Common myeloid progenitor, CD34-positive (primary cell): ENCODE measurements at regions not wholly inside any gene's neighbourhood (a gene's known extent, or its start where the extent isn't known, plus 50 kb on each side); places are given as distances from the start of the nearest gene placed in this dataset.

Source experiments
- CTCF ChIA-PET: fragments of 350-600 bp; sonication (Branson Sonifier 250); formaldehyde crosslinking; loops from one replicate; lab custom pipeline; 2021; ENCODE audit warnings: antibody characterized with exemption; lab: Charles Lee
- POLR2A ChIA-PET: fragments of 350-600 bp; sonication (Branson Sonifier 250); formaldehyde crosslinking; loops from one replicate; lab custom pipeline; 2021; ENCODE audit warnings: antibody characterized with exemption; lab: Charles Lee
- DNase-seq, 3 donors: peaks; one replicate each; pipeline versions ENCODE4 v3.0.0 to v3.0.0-alpha.2; 2013
- H3K27ac ChIP-seq, 2 experiments: 1 replicate in 1 of 2; 2 replicates in 1 of 2; pipeline ENCODE4 v1.7.0; 2013; ENCODE audit warnings: inconsistent platforms in 2 of 2, low read length in 2 of 2, mild to moderate bottlenecking in 2 of 2, low read depth in 1 of 2, moderate library complexity in 1 of 2; ENCODE audit not compliant: severe bottlenecking in 2 of 2, insufficient read depth in 1 of 2, poor library complexity in 1 of 2
- H3K27me3 ChIP-seq, 5 experiments: replicated peaks in 2 of 5; 1 replicate in 3 of 5; 2 replicates in 2 of 5; pipeline versions ENCODE4 v1.6.1 to v1.7.0; 2013; ENCODE audit warnings: low read length in 4 of 5, mild to moderate bottlenecking in 2 of 5, moderate library complexity in 2 of 5, inconsistent platforms in 1 of 5; ENCODE audit not compliant: insufficient read depth in 5 of 5, control insufficient read depth in 4 of 5
- H3K36me3 ChIP-seq, 4 experiments: 1 replicate in 2 of 4; 2 replicates in 2 of 4; pipeline versions ENCODE4 v1.6.1 to v1.7.0; 2013; ENCODE audit warnings: low read length in 3 of 4, control low read depth in 1 of 4, mild to moderate bottlenecking in 1 of 4; ENCODE audit not compliant: control insufficient read depth in 4 of 4, insufficient read depth in 4 of 4
- H3K4me1 ChIP-seq, 4 experiments: 1 replicate in 3 of 4; 2 replicates in 1 of 4; pipeline versions ENCODE4 v1.6.1 to v1.7.1; 2013; ENCODE audit warnings: low read length in 3 of 4, mild to moderate bottlenecking in 3 of 4, control low read depth in 1 of 4, inconsistent platforms in 1 of 4, moderate library complexity in 1 of 4; ENCODE audit not compliant: control insufficient read depth in 4 of 4, insufficient read depth in 4 of 4; ENCODE audit errors: control extremely low read depth in 1 of 4
- H3K4me3 ChIP-seq, 7 experiments: 1 replicate in 4 of 7; 2 replicates in 3 of 7; pipeline versions ENCODE4 v1.5.1 to v1.7.0; 2013; ENCODE audit warnings: mild to moderate bottlenecking in 7 of 7, low read length in 6 of 7, moderate library complexity in 6 of 7, inconsistent platforms in 2 of 7, low read depth in 2 of 7, control low read depth in 1 of 7; ENCODE audit not compliant: insufficient read depth in 4 of 7, control insufficient read depth in 1 of 7; ENCODE audit errors: extremely low read depth in 1 of 7
- H3K9me3 ChIP-seq, 5 experiments: 1 replicate in 4 of 5; 2 replicates in 1 of 5; pipeline versions ENCODE4 v1.6.1 to v1.7.1; 2013; ENCODE audit warnings: low read length in 4 of 5, mild to moderate bottlenecking in 2 of 5, inconsistent platforms in 1 of 5, low read depth in 1 of 5, moderate library complexity in 1 of 5; ENCODE audit not compliant: control insufficient read depth in 4 of 5, insufficient read depth in 2 of 5; ENCODE audit errors: control extremely low read depth in 1 of 5
- WGBS: methylation state at CpG from one replicate; pipeline ENCODE4 v1.1.5; 2013; ENCODE audit not compliant: insufficient coverage; 5-methylcytosine and 5-hydroxymethylcytosine counted together

DNA sequence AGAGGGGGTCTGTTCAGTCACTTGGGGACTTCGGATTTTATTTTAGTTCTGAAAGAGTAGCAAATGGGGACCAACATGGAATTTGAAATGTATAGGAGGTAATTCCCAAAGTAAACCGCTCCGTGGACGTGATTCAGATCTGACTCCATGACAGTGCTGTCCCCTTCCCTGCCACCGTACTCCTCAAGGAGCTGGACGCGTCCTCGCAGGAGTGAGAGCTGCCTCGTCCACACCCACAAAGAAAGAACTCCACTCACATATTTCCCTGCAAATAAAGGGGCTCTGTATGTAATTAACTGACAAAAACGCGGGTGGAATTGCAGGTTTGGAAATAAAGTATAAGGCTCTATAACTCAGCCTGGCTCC lies 183.6 kb downstream of the ETS2 start:
- Histone ChIP-seq H3K27me3 (no peaks in the 10 kb centered on the region), H3K27ac (peak overlapping the region; percentile 98 to 99), H3K9me3 (no peaks in the 10 kb centered on the region), H3K4me1 (peaks cover 42 to 98% (median 96%) of the 10 kb centered on the region in 4 experiments), H3K4me3 (peak overlapping the region in 1 of 7 experiments; percentile 6), H3K36me3 (no peaks in the 10 kb centered on the region)
- WGBS: 98% methylated on average over 6 of the region's 11 CpGs
- ChIA-PET CTCF (interaction anchor here (0.8 to 3.0 kb wide), 8 partner anchors 9 to 203 kb away, joined by 3 to 12 read pairs (median 4); no protein-coding TSS in a partner anchor), POLR2A (interaction anchor here (1.0 kb wide), 1 partner anchor 17 kb away, joined by 4 read pairs; no protein-coding TSS in a partner anchor)
- DNase-seq: no peak

DNA sequence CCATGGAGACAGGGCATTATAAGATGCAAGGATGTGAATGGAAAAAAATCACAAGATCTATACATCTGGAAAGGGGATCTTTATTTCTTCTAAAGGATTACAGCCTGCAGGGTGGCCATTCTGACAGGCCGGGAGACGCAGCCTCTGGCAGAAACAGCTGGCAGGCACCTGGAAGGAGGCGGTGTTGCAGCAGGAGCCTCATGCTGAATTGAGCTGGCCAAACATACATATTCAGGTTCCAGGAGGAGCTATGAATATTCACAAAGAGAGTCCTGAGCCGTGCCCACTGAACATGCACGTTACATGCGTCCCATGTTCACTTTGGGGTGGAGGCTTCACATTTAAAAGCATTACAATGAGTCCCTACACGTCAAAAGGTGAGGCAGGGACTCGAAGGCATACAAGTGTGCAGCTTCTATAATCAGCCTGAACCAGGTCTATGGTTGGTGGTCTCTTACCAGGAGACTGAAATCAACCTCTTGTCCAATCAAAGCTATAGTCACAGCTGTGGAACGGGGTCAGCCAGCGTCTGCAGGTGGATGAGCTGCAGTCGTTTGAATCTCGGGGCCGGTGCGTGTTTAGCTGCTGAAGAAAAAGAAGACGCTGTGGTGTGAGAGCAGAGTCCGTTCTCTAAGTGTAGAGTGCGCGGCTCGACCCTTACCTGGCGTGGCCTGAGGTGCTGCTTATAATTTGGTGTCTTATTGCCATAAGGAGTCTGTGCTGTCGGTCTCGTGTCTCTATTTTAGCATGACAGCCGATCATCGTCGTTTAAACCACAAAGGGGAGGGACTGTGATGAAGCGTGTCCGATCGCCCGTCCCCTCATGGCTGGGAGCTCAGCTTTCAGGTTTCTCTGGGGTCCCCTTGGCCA lies 183.0 kb downstream of the ETS2 start:
- Histone ChIP-seq H3K27ac (peak overlapping the region; percentile 98 to 99), H3K36me3 (no peaks in the 10 kb centered on the region), H3K4me3 (no peak overlapping the region), H3K27me3 (no peaks in the 10 kb centered on the region), H3K4me1 (peaks cover 44 to 98% (median 97%) of the 10 kb centered on the region in 4 experiments), H3K9me3 (no peaks in the 10 kb centered on the region)
- CTCF ChIA-PET: interaction anchor here (0.8 to 3.0 kb wide), 8 partner anchors 9 to 202 kb away, joined by 3 to 12 read pairs (median 4); no protein-coding TSS in a partner anchor
- POLR2A ChIA-PET: interaction anchor here (0.6 to 1.3 kb wide), 3 partner anchors 15 to 164 kb away, joined by 3 to 5 read pairs (median 4); no protein-coding TSS in a partner anchor
- 83% methylated on average over 29 of the region's 29 CpGs for WGBS
- no peak for DNase-seq

DNA sequence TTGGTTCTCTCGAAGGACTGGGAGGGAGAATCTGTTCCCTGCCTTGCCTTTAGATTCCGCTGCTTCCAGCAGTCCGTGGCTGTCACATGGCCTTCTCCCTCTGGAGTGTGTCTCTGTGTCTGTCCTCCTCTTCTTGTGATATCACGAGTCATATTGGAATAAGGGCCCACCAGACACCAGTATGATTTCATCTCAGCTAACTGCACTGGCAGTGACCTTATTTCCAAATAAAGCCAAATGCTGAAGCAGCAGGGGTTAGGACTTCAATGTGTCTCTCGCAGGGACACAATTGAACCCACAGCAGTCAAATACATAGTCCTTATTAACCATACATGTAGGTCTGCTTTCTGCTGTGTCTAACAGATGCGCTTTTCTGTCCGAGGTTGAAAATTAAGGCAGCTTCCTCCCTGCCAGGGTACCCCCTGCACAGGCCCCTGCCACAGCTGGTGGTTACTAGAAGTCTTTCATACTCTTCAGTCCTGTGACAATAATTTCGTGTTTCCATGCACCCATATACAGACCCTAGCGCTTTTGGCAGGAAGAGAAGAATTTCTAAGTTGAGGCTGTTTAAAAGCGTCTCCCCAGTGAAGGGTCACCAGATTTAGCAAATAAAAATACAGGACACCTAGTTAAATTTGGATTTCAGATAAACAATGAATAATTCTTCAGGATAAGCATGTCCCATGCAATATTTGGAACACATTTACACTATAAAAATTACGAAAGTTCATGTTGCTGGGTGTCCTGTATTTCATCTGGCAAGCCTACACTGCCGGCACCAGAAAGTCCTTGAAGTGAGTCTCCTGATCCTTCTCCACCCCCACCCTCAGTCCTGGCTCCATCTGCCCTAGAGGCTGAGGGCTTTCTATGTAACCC lies 182.1 kb downstream of the ETS2 start:
- H3K4me3 ChIP-seq: peak overlapping the region in 1 of 7 experiments; percentile 47
- peak overlapping the region; percentile 98 to 99 for H3K27ac ChIP-seq
- DNase-seq: peak in 2 of 3 donors; percentile 69 to 75
- ChIA-PET CTCF (interaction anchor here (0.9 to 3.0 kb wide), 5 partner anchors 17 to 201 kb away, joined by 3 to 12 read pairs (median 4); no protein-coding TSS in a partner anchor), POLR2A (interaction anchor here (0.6 to 1.3 kb wide), 2 partner anchors 16 to 163 kb away, joined by 3 to 5 read pairs; no protein-coding TSS in a partner anchor)
- WGBS: 80% methylated on average over 8 of the region's 12 CpGs
- no peaks in the 10 kb centered on the region for H3K36me3 ChIP-seq
- H3K27me3 ChIP-seq: no peaks in the 10 kb centered on the region
- no peaks in the 10 kb centered on the region for H3K9me3 ChIP-seq
- peaks cover 43 to 97% (median 96%) of the 10 kb centered on the region in 4 experiments for H3K4me1 ChIP-seq

DNA sequence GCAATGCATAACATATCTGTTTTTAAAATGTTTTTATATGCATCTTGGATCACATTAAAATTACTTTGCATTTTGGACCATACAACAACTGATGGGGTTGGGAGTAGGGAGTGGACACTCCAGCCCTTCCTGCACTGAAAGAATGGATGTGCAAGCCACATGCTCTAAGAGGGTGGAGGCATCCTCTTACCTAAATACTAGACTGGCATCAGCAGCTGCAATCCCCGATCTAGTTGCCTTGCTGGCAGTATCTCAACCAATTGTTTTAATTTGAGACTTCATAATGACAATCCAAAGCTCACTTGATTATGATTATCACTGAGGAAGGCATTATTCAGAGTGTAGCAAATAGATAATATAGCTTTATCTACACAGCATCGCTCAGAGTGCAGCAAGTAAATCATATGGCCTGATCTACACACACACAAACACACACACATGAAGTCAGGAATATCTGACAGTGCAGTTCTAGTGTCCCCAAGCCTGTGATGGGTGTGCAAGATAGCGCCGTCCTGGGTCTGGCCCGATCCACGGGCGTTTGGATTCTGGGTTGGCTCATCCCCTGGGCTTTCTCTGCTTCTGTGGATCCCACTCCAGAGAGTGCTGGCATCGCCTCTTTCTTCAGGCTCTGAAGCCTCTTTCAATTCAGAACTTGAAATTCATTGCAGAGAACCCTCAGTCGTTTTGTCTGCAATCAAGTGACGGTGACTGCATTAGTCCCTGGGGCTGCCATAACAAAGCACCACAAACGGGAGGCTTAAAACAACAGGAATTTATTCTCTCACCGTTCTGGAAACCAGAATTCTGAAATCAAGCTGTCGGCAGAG lies 181.3 kb downstream of the ETS2 start:
- ChIA-PET POLR2A (interaction anchor here (1.3 to 1.4 kb wide), 2 partner anchors 178 to 511 kb away, joined by 5 to 7 read pairs; no protein-coding TSS in a partner anchor), CTCF (interaction anchor here (0.9 to 2.3 kb wide), 5 partner anchors 7 to 178 kb away, joined by 3 to 8 read pairs (median 4); no protein-coding TSS in a partner anchor)
- WGBS: 89% methylated on average over 11 of the region's 13 CpGs
- Histone ChIP-seq H3K4me3 (peak overlapping the region in 2 of 7 experiments; percentile 10 to 34), H3K4me1 (peaks cover 40 to 97% (median 96%) of the 10 kb centered on the region in 4 experiments), H3K27ac (peak overlapping the region; percentile 98 to 99), H3K36me3 (no peaks in the 10 kb centered on the region), H3K27me3 (no peaks in the 10 kb centered on the region), H3K9me3 (no peaks in the 10 kb centered on the region)
- no peak for DNase-seq

DNA sequence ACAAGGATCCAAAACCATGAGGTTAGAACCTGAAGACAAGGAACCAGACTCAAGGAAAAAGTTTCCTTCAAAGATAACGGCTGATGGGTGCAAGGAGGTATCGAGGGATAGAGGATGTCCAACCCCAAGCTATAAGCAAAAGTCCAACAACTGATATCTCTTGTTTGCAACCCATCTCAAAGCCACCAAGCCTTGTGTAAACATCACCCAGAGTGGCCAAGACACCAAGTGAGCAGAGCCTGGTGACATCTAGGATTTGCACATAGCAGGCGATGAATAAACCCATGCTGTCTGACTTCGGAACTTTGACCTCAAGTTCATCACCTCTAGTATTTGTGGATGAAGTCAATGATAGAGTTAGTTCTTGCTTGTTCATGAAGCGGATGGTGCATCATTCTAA lies 180.7 kb downstream of the ETS2 start:
- peak overlapping the region; percentile 98 to 99 for H3K27ac ChIP-seq
- ChIA-PET POLR2A (interaction anchor here (0.8 to 1.4 kb wide), 4 partner anchors 155 to 510 kb away, joined by 3 to 7 read pairs (median 4); partner anchors contain the start of gene ETS2), CTCF (interaction anchor here (0.8 to 2.3 kb wide), 7 partner anchors 8 to 133 kb away, joined by 3 to 8 read pairs (median 4); no protein-coding TSS in a partner anchor)
- no peaks in the 10 kb centered on the region for H3K9me3 ChIP-seq
- H3K4me3 ChIP-seq: no peak overlapping the region
- no peaks in the 10 kb centered on the region for H3K27me3 ChIP-seq
- H3K36me3 ChIP-seq: no peaks in the 10 kb centered on the region
- peaks cover 43 to 97% (median 96%) of the 10 kb centered on the region in 4 experiments for H3K4me1 ChIP-seq
- peak in 1 of 3 donors; percentile 39 for DNase-seq
- 100% methylated on average over 1 of the region's 5 CpGs for WGBS
